Stimulated activated CD8-positive, alpha-beta memory T cell treated with anti-CD3 and anti-CD28 coated beads, Interleukin-4, amount 100 ng/mL, for 48 hours (primary cell): ENCODE measurements at regions not wholly inside any gene's neighbourhood (a gene's known extent, or its start where the extent isn't known, plus 50 kb on each side); places are given as distances from the start of the nearest gene placed in this dataset.
"Not testable (repeated sequence)": the region's sequence is repeated elsewhere in the genome, so short reads cannot be mapped to it uniquely, and the experiment has no call there.

Source experiments
- DNase-seq: peaks from one replicate; pipeline ENCODE4 v3.0.0-alpha.2; 2020

GRCh38 chr5:171543148-171543815 lies 123.8 kb downstream of the FGF18 start:
- DNase-seq = no peak

- DNase-seq = no peak
Measured at GRCh38 chr5:171544913-171545765, 125.7 kb downstream of the FGF18 start.

- no peak for DNase-seq
Measured at GRCh38 chr5:171549274-171549673, 129.8 kb downstream of the FGF18 start.

- DNase-seq = not testable (repeated sequence)
Measured at GRCh38 chr5:171553817-171554216, 134.4 kb downstream of the FGF18 start.

- DNase-seq = no peak
Measured at GRCh38 chr5:171555160-171555559, 135.7 kb downstream of the FGF18 start.

- DNase-seq = no peak
Measured at GRCh38 chr5:171562822-171563221, 143.4 kb downstream of the FGF18 start.

- DNase-seq = no peak
Measured at GRCh38 chr5:171568389-171568788, 148.9 kb downstream of the FGF18 start.

- no peak for DNase-seq
Measured at GRCh38 chr5:171569065-171569712, 149.7 kb downstream of the FGF18 start.

- DNase-seq = no peak
Measured at GRCh38 chr5:171570244-171570825, 150.9 kb downstream of the FGF18 start.

GRCh38 chr5:171571663-171572062 lies 152.2 kb downstream of the FGF18 start:
- DNase-seq = no peak

GRCh38 chr5:171573021-171573420 lies 153.6 kb downstream of the FGF18 start:
- DNase-seq = no peak

GRCh38 chr5:171573451-171574225 lies 154.2 kb downstream of the FGF18 start:
- no peak for DNase-seq

- no peak for DNase-seq
Measured at GRCh38 chr5:171574376-171574775, 154.9 kb downstream of the FGF18 start.

GRCh38 chr5:171575386-171575785 lies 155.9 kb downstream of the FGF18 start:
- DNase-seq = no peak

GRCh38 chr5:171575808-171576207 lies 156.4 kb downstream of the FGF18 start:
- no peak for DNase-seq

GRCh38 chr5:171577042-171577758 lies 157.8 kb downstream of the FGF18 start:
- no peak for DNase-seq

- DNase-seq = no peak
Measured at GRCh38 chr5:171578049-171578828, 158.8 kb downstream of the FGF18 start.

- DNase-seq = no peak
Measured at GRCh38 chr5:171578829-171579491, 159.5 kb downstream of the FGF18 start.

- no peak for DNase-seq
Measured at GRCh38 chr5:171579976-171580411, 160.5 kb downstream of the FGF18 start.

- no peak for DNase-seq
Measured at GRCh38 chr5:171580502-171581265, 161.2 kb downstream of the FGF18 start.
